HK-2 (cell line): ENCODE measurements at regions not wholly inside any gene's neighbourhood (a gene's known extent, or its start where the extent isn't known, plus 50 kb on each side); places are given as distances from the start of the nearest gene placed in this dataset.
"Not testable (repeated sequence)": the region's sequence is repeated elsewhere in the genome, so short reads cannot be mapped to it uniquely, and the experiment has no call there.

Experiments used
- DNase-seq: peaks from one replicate; pipeline ENCODE4 v3.0.0-alpha.2; 2018; ENCODE audit not compliant: unreplicated experiment

GRCh38 chr5:67575087-67575486 lies 378.5 kb upstream of the CD180 start:
- no peak for DNase-seq

- no peak for DNase-seq
These were observed 364.7 kb upstream of the CD180 start for GRCh38 chr5:67561151-67561932.

- DNase-seq, result no peak
These were observed 356.2 kb upstream of the CD180 start for GRCh38 chr5:67552773-67553172.

- no peak for DNase-seq
These were observed 353.3 kb upstream of the CD180 start for GRCh38 chr5:67549947-67550346.

GRCh38 chr5:67549296-67549618 lies 352.7 kb upstream of the CD180 start:
- DNase-seq, result no peak

- no peak for DNase-seq
These were observed 352.1 kb upstream of the CD180 start for GRCh38 chr5:67548520-67549295.

- DNase-seq, result no peak
These were observed 351.1 kb upstream of the CD180 start for GRCh38 chr5:67547682-67548081.

GRCh38 chr5:67544942-67545341 lies 348.3 kb upstream of the CD180 start:
- not testable (repeated sequence) for DNase-seq

GRCh38 chr5:67543720-67544270 lies 347.2 kb upstream of the CD180 start:
- DNase-seq, result no peak

GRCh38 chr5:67542479-67542878 lies 345.9 kb upstream of the CD180 start:
- no peak for DNase-seq

GRCh38 chr5:67541875-67542274 lies 345.3 kb upstream of the CD180 start:
- DNase-seq, result no peak

GRCh38 chr5:67538855-67539506 lies 342.4 kb upstream of the CD180 start:
- DNase-seq, result no peak

GRCh38 chr5:67537439-67538148 lies 341.0 kb upstream of the CD180 start:
- no peak for DNase-seq

GRCh38 chr5:67536866-67537265 lies 340.3 kb upstream of the CD180 start:
- DNase-seq, result no peak

GRCh38 chr5:67530609-67531255 lies 334.1 kb upstream of the CD180 start:
- DNase-seq, result no peak

- no peak for DNase-seq
These were observed 332.4 kb upstream of the CD180 start for GRCh38 chr5:67528953-67529352.

GRCh38 chr5:67526793-67527192 lies 330.2 kb upstream of the CD180 start:
- DNase-seq, result no peak

GRCh38 chr5:67520161-67520908 lies 323.7 kb upstream of the CD180 start:
- no peak for DNase-seq

GRCh38 chr5:67518227-67518626 lies 321.6 kb upstream of the CD180 start:
- DNase-seq, result no peak

GRCh38 chr5:67516948-67517565 lies 320.5 kb upstream of the CD180 start:
- DNase-seq, result no peak
